Neural progenitor cell (in vitro differentiated cells): ENCODE measurements at regions not wholly inside any gene's neighbourhood (a gene's known extent, or its start where the extent isn't known, plus 50 kb on each side); places are given as distances from the start of the nearest gene placed in this dataset.

Source experiments
- DNase-seq: peaks from one replicate; pipeline ENCODE4 v3.0.0-alpha.2; 2016; ENCODE audit warnings: low spot score
- H2AFZ ChIP-seq: fragments of 200-600 bp; sonication (generic); replicated peaks from 2 replicates; pipeline ENCODE4 v1.6.1; 2016; ENCODE audit warnings: antibody characterized with exemption
- H3F3A ChIP-seq: fragments of 200-600 bp; sonication (generic); 2 replicates; pipeline ENCODE4 v1.6.1; 2016; ENCODE audit warnings: antibody characterized with exemption, low read depth
- H3K27ac ChIP-seq: fragments of 200-600 bp; sonication (generic); 2 replicates; pipeline ENCODE4 v1.5.1; 2016; ENCODE audit warnings: mild to moderate bottlenecking
- H3K27me3 ChIP-seq: fragments of 200-600 bp; sonication (generic); 2 replicates; pipeline ENCODE4 v1.6.1; 2016; ENCODE audit warnings: mild to moderate bottlenecking, moderate library complexity
- H3K36me3 ChIP-seq: fragments of 200-600 bp; sonication (generic); 2 replicates; pipeline ENCODE4 v1.5.1; 2016
- H3K4me1 ChIP-seq: fragments of 200-600 bp; sonication (generic); 2 replicates; pipeline ENCODE4 v1.6.1; 2016; ENCODE audit warnings: mixed run types
- H3K4me2 ChIP-seq: fragments of 200-600 bp; sonication (generic); 2 replicates; pipeline ENCODE4 v1.6.1; 2016
- H3K4me3 ChIP-seq: fragments of 200-600 bp; sonication (generic); 2 replicates; pipeline ENCODE4 v1.5.1; 2016
- H3K79me2 ChIP-seq: fragments of 200-600 bp; sonication (generic); 2 replicates; pipeline ENCODE4 v1.6.1; 2016; ENCODE audit warnings: low read depth
- H3K9ac ChIP-seq: fragments of 200-600 bp; sonication (generic); 2 replicates; pipeline ENCODE4 v1.6.1; 2016
- H3K9me3 ChIP-seq: fragments of 200-600 bp; sonication (generic); 2 replicates; pipeline ENCODE4 v1.5.1; 2016; ENCODE audit warnings: low read depth
- H4K20me1 ChIP-seq: fragments of 200-600 bp; sonication (generic); 2 replicates; pipeline ENCODE4 v1.6.1; 2016; ENCODE audit warnings: low read depth
- H3K27ac Mint-ChIP-seq: 3 replicates; pipeline ENCODE4 v1.8.0; 2021; ENCODE audit warnings: mixed read lengths
- H3K27me3 Mint-ChIP-seq: 2 replicates; pipeline ENCODE4 v1.8.0; 2022; ENCODE audit warnings: low read depth, mild to moderate bottlenecking, inconsistent platforms, moderate library complexity, mixed read lengths; ENCODE audit not compliant: insufficient read depth
- H3K36me3 Mint-ChIP-seq: 3 replicates; pipeline ENCODE4 v1.8.0; 2021; ENCODE audit warnings: mixed read lengths
- H3K4me1 Mint-ChIP-seq: 3 replicates; pipeline ENCODE4 v1.8.0; 2021; ENCODE audit warnings: mixed read lengths
- H3K4me3 Mint-ChIP-seq: 3 replicates; pipeline ENCODE4 v1.8.0; 2021; ENCODE audit warnings: mild to moderate bottlenecking, moderate library complexity, mixed read lengths
- H3K9me3 Mint-ChIP-seq: 3 replicates; pipeline ENCODE4 v1.8.0; 2020; ENCODE audit warnings: mixed read lengths
- EZH2 ChIP-seq: fragments of 200-600 bp; sonication (generic); IDR thresholded peaks from 2 replicates; pipeline ENCODE4 v1.6.1; 2017; ENCODE audit warnings: antibody characterized with exemption, mild to moderate bottlenecking, moderate library complexity
- EZH2phosphoT487 ChIP-seq: fragments of 200-600 bp; sonication (generic); IDR thresholded peaks from 2 replicates; pipeline ENCODE4 v1.6.1; 2017; ENCODE audit warnings: antibody characterized with exemption
- TF ChIP-seq, protein P1 (sequence below): fragments of 200-600 bp; sonication (generic); IDR thresholded peaks from 2 replicates; pipeline ENCODE4 v1.5.1; 2017; ENCODE audit warnings: antibody characterized with exemption, mild to moderate bottlenecking

DNA sequence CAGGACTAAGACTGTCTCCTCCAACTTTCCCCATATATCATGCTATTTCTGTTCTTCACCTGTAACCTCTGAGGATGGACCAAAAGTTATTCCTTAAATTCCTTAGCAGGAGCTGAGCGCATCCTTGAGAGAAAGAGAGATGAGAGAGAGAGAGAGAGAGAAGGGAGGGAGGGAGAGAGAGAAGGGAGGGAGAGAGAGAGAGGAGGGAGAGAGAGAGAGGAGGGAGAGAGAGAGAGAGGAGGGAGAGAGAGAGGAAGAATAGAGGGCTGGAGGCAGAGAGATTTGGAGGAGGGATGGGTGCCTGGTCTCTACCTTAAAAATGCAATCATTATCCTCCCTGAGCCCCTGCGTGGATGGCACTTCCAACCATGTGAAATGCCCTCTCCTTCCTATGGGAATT, 73.6 kb downstream of the BMP2 start:
- H3K4me1 Mint-ChIP-seq = peaks cover 18% of the 10 kb centered on the region
- H3K79me2 ChIP-seq = no peaks in the 10 kb centered on the region
- H2AFZ ChIP-seq = peak overlapping the region; percentile 28
- no peaks in the 10 kb centered on the region for H3K9me3 Mint-ChIP-seq
- no peak overlapping the region for H3K27ac ChIP-seq
- TF ChIP-seq EZH2phosphoT487 = no peak
- TF ChIP-seq, protein P1, sequence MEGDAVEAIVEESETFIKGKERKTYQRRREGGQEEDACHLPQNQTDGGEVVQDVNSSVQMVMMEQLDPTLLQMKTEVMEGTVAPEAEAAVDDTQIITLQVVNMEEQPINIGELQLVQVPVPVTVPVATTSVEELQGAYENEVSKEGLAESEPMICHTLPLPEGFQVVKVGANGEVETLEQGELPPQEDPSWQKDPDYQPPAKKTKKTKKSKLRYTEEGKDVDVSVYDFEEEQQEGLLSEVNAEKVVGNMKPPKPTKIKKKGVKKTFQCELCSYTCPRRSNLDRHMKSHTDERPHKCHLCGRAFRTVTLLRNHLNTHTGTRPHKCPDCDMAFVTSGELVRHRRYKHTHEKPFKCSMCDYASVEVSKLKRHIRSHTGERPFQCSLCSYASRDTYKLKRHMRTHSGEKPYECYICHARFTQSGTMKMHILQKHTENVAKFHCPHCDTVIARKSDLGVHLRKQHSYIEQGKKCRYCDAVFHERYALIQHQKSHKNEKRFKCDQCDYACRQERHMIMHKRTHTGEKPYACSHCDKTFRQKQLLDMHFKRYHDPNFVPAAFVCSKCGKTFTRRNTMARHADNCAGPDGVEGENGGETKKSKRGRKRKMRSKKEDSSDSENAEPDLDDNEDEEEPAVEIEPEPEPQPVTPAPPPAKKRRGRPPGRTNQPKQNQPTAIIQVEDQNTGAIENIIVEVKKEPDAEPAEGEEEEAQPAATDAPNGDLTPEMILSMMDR = no peak
- TF ChIP-seq EZH2 = no peak
- no peak overlapping the region for H3K9ac ChIP-seq
- H3K27ac Mint-ChIP-seq = no peak overlapping the region
- peaks cover 13% of the 10 kb centered on the region for H3F3A ChIP-seq
- no peaks in the 10 kb centered on the region for H4K20me1 ChIP-seq
- H3K4me3 Mint-ChIP-seq = no peak overlapping the region
- no peaks in the 10 kb centered on the region for H3K9me3 ChIP-seq
- H3K4me3 ChIP-seq = no peak overlapping the region
- DNase-seq = no peak
- H3K36me3 ChIP-seq = no peaks in the 10 kb centered on the region
- no peak overlapping the region for H3K4me2 ChIP-seq
- no peaks in the 10 kb centered on the region for H3K36me3 Mint-ChIP-seq
- peaks cover 15% of the 10 kb centered on the region for H3K27me3 Mint-ChIP-seq
- peaks cover 31% of the 10 kb centered on the region for H3K4me1 ChIP-seq
- no peaks in the 10 kb centered on the region for H3K27me3 ChIP-seq

DNA sequence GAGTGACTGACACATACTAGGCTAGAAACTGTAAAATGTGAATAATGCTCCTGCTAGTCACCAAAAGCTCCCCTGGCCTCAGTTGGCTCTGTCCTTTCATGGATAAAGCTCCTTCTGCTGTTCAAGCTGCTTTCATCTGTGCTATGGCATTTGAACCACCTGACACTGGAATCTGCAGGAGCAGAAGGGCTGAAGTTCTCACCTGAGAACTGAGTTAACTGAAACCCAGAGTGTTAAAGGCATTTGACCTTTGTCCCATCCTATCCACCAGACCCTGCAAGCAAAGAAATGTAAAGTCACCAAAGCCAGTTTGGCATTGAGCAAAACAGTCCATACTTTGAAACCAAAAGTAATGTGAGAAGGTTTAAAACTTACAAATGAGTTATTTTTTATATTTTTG, 77.7 kb downstream of the BMP2 start:
- Mint-ChIP-seq H3K4me1 (no peaks in the 10 kb centered on the region), H3K27ac (no peak overlapping the region), H3K27me3 (peaks cover 12% of the 10 kb centered on the region), H3K9me3 (no peaks in the 10 kb centered on the region), H3K36me3 (no peaks in the 10 kb centered on the region), H3K4me3 (no peak overlapping the region)
- H3K27me3 ChIP-seq = no peaks in the 10 kb centered on the region
- no peaks in the 10 kb centered on the region for H3K36me3 ChIP-seq
- H3K4me3 ChIP-seq = no peak overlapping the region
- no peak overlapping the region for H3K9ac ChIP-seq
- H3K79me2 ChIP-seq = no peaks in the 10 kb centered on the region
- H3K27ac ChIP-seq = no peak overlapping the region
- H3K9me3 ChIP-seq = no peaks in the 10 kb centered on the region
- no peaks in the 10 kb centered on the region for H3F3A ChIP-seq
- no peaks in the 10 kb centered on the region for H4K20me1 ChIP-seq
- H3K4me2 ChIP-seq = no peak overlapping the region
- no peak overlapping the region for H2AFZ ChIP-seq
- DNase-seq = no peak
- TF ChIP-seq EZH2phosphoT487 (no peak), EZH2 (no peak)
- TF ChIP-seq, protein P1 = no peak
- peaks cover 24% of the 10 kb centered on the region for H3K4me1 ChIP-seq

DNA sequence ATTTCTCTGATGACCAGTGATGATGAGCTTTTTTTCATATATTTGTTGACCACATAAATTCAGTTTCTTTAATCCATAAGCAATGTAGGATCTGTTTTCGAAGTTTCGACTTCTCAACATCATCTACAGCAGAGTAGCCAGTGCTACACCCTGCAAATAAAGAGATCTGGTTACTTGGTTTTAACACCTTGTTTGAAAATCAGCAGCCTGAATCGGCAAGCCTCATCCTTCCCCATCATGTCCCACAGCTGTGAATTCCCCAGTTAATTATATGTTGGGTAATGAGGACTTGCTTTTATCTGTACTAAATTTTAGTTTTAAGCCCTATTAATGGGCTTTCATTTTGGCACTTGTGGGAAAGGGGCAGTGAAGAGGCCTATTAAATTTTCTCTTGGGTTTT, 80.6 kb downstream of the BMP2 start:
- H3K27me3 ChIP-seq = no peaks in the 10 kb centered on the region
- no peak overlapping the region for H3K27ac ChIP-seq
- H3K36me3 ChIP-seq = no peaks in the 10 kb centered on the region
- Mint-ChIP-seq H3K27me3 (peaks cover 5% of the 10 kb centered on the region), H3K4me3 (no peak overlapping the region), H3K9me3 (no peaks in the 10 kb centered on the region), H3K36me3 (no peaks in the 10 kb centered on the region), H3K27ac (no peak overlapping the region), H3K4me1 (no peaks in the 10 kb centered on the region)
- H2AFZ ChIP-seq = no peak overlapping the region
- H3K9me3 ChIP-seq = no peaks in the 10 kb centered on the region
- H3K9ac ChIP-seq = no peak overlapping the region
- peaks cover 24% of the 10 kb centered on the region for H3K4me1 ChIP-seq
- no peak overlapping the region for H3K4me2 ChIP-seq
- no peak overlapping the region for H3K4me3 ChIP-seq
- H3F3A ChIP-seq = no peaks in the 10 kb centered on the region
- no peak for DNase-seq
- H3K79me2 ChIP-seq = no peaks in the 10 kb centered on the region
- TF ChIP-seq EZH2 (no peak), EZH2phosphoT487 (no peak)
- TF ChIP-seq, protein P1 = no peak
- no peaks in the 10 kb centered on the region for H4K20me1 ChIP-seq

DNA sequence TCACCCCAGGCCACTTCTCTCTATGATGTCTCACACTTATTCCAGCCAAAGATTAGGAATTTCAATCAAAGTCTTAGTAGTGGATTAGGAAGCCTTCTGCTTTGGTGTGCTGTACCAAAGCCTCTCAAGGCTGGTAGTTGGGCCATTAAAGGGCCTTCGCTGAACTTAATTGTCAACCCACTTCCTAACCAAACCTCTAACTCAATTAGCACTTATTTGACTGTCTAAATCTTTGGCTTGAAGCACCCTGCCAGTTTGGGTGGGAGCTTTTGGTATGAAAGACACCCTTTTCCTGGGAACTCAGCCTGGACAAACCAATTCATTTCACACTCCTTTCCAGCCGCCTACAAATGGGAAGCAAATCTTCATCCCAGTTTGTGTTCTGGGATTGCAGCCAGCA, 81.5 kb downstream of the BMP2 start:
- H3K36me3 Mint-ChIP-seq = no peaks in the 10 kb centered on the region
- no peak overlapping the region for H3K9ac ChIP-seq
- H3K27ac Mint-ChIP-seq = no peak overlapping the region
- H3K4me1 Mint-ChIP-seq = no peaks in the 10 kb centered on the region
- no peak overlapping the region for H3K4me3 Mint-ChIP-seq
- H3K9me3 ChIP-seq = no peaks in the 10 kb centered on the region
- H3F3A ChIP-seq = no peaks in the 10 kb centered on the region
- H3K9me3 Mint-ChIP-seq = no peaks in the 10 kb centered on the region
- no peak overlapping the region for H3K27ac ChIP-seq
- no peak for TF ChIP-seq EZH2phosphoT487
- TF ChIP-seq, protein P1 = no peak
- no peak for TF ChIP-seq EZH2
- no peak overlapping the region for H3K4me3 ChIP-seq
- peaks cover 24% of the 10 kb centered on the region for H3K4me1 ChIP-seq
- no peak for DNase-seq
- peaks cover 4% of the 10 kb centered on the region for H3K27me3 Mint-ChIP-seq
- H3K4me2 ChIP-seq = no peak overlapping the region
- peak overlapping the region; percentile 24 for H2AFZ ChIP-seq
- H3K79me2 ChIP-seq = no peaks in the 10 kb centered on the region
- no peaks in the 10 kb centered on the region for H3K36me3 ChIP-seq
- no peaks in the 10 kb centered on the region for H4K20me1 ChIP-seq
- no peaks in the 10 kb centered on the region for H3K27me3 ChIP-seq
